ENCODE measurements at regions not wholly inside any gene's neighbourhood (a gene's known extent, or its start where the extent isn't known, plus 50 kb on each side); places are given as distances from the start of the nearest gene placed in this dataset.

DNA sequence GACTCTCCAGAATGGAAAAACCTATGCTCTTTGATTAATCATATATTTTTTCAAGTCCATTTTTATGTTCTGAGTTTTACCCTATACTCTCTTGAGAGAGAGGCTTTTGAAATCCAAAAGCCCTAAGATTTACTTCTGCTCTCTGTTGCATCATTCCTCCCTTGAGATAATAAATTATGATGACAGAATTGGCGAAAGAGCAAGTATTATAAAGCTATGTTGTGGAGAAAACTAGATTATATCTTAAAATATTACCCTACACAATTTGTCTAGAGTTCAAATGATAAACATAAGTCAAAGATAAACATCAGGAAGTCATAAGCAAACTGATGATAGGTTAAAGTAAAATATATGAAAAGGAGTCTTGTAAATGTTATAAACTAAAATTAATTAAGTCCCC lies 293.4 kb upstream of the MME start:
- Histone ChIP-seq H3K4ac (ENCODE audit: low read depth, low read length) (no peak overlapping the region), H3K4me1 (ENCODE audit: control insufficient read depth in 1 of 2, insufficient read depth in 2 of 2, low read length in 2 of 2) (no peaks in the 10 kb centered on the region), H3K36me3 (ENCODE audit: control insufficient read depth in 1 of 2, insufficient read depth in 2 of 2, low read length in 2 of 2) (no peaks in the 10 kb centered on the region), H2BK5ac (ENCODE audit: low read depth, low read length, poor library complexity) (no peak overlapping the region), H4K8ac (ENCODE audit: low read depth, low read length) (no peak overlapping the region), H3K4me3 (ENCODE audit: low read depth, low read length) (no peak overlapping the region), H4K12ac (ENCODE audit: low read depth, low read length) (no peak overlapping the region), H3K14ac (ENCODE audit: low read length) (no peak overlapping the region), H3K18ac (ENCODE audit: low read length) (no peak overlapping the region), H4K91ac (ENCODE audit: low read depth, low read length) (no peak overlapping the region), H2BK12ac (ENCODE audit: low read length) (no peak overlapping the region), H3K23ac (ENCODE audit: low read length) (no peak overlapping the region), H3K4me2 (ENCODE audit: low read length) (no peak overlapping the region), H3K9ac (ENCODE audit: low read length) (no peak overlapping the region), H2AFZ (ENCODE audit: insufficient read depth, low read length, poor library complexity) (no peak overlapping the region), H3K27ac (ENCODE audit: low read depth, low read length) (no peak overlapping the region), H3K9me3 (ENCODE audit: insufficient read depth, low read depth, low read length) (no peaks in the 10 kb centered on the region), H3K27me3 (ENCODE audit: insufficient read depth, low read length) (no peaks in the 10 kb centered on the region), H3K79me1 (ENCODE audit: low read length) (no peaks in the 10 kb centered on the region), H2BK120ac (ENCODE audit: insufficient read depth, low read length, poor library complexity) (no peak overlapping the region), H3K79me2 (ENCODE audit: control insufficient read depth, insufficient read depth, low read length, poor library complexity) (no peaks in the 10 kb centered on the region), H2AK5ac (ENCODE audit: low read length) (no peak overlapping the region)
- no CpG with 5 or more reads among the region's 1 CpG for WGBS (ENCODE audit: extremely low coverage, insufficient coverage, insufficient read length)
- no peak for DNase-seq

GRCh38 chr3:154783521-154783931 lies 296.6 kb upstream of the MME start:
- H4K8ac ChIP-seq (ENCODE audit: low read depth, low read length) = no peak overlapping the region
- no peak overlapping the region for H3K14ac ChIP-seq (ENCODE audit: low read length)
- no peak overlapping the region for H3K18ac ChIP-seq (ENCODE audit: low read length)
- H4K12ac ChIP-seq (ENCODE audit: low read depth, low read length) = no peak overlapping the region
- no peaks in the 10 kb centered on the region for H3K9me3 ChIP-seq (ENCODE audit: insufficient read depth, low read depth, low read length)
- no peak overlapping the region for H3K9ac ChIP-seq (ENCODE audit: low read length)
- H3K4me3 ChIP-seq (ENCODE audit: low read depth, low read length) = no peak overlapping the region
- H3K23ac ChIP-seq (ENCODE audit: low read length) = no peak overlapping the region
- no peak overlapping the region for H2BK5ac ChIP-seq (ENCODE audit: low read depth, low read length, poor library complexity)
- H4K91ac ChIP-seq (ENCODE audit: low read depth, low read length) = no peak overlapping the region
- H3K4me1 ChIP-seq (ENCODE audit: control insufficient read depth in 1 of 2, insufficient read depth in 2 of 2, low read length in 2 of 2) = no peaks in the 10 kb centered on the region
- H3K27ac ChIP-seq (ENCODE audit: low read depth, low read length) = no peak overlapping the region
- peak in 1 of 2 donors; percentile 7 for DNase-seq
- H3K79me2 ChIP-seq (ENCODE audit: control insufficient read depth, insufficient read depth, low read length, poor library complexity) = no peaks in the 10 kb centered on the region
- no CpG with 5 or more reads among the region's 4 CpGs for WGBS (ENCODE audit: extremely low coverage, insufficient coverage, insufficient read length)
- no peak overlapping the region for H2BK120ac ChIP-seq (ENCODE audit: insufficient read depth, low read length, poor library complexity)
- no peaks in the 10 kb centered on the region for H3K27me3 ChIP-seq (ENCODE audit: insufficient read depth, low read length)
- no peak overlapping the region for H3K4ac ChIP-seq (ENCODE audit: low read depth, low read length)
- H2AFZ ChIP-seq (ENCODE audit: insufficient read depth, low read length, poor library complexity) = no peak overlapping the region
- no peak overlapping the region for H2BK12ac ChIP-seq (ENCODE audit: low read length)
- no peak overlapping the region for H3K4me2 ChIP-seq (ENCODE audit: low read length)
- H2AK5ac ChIP-seq (ENCODE audit: low read length) = no peak overlapping the region
- H3K36me3 ChIP-seq (ENCODE audit: control insufficient read depth in 1 of 2, insufficient read depth in 2 of 2, low read length in 2 of 2) = no peaks in the 10 kb centered on the region
- H3K79me1 ChIP-seq (ENCODE audit: low read length) = no peaks in the 10 kb centered on the region

GRCh38 chr3:154783061-154783460 lies 297.1 kb upstream of the MME start:
- Histone ChIP-seq H3K79me1 (ENCODE audit: low read length) (no peaks in the 10 kb centered on the region), H3K4me3 (ENCODE audit: low read depth, low read length) (no peak overlapping the region), H3K14ac (ENCODE audit: low read length) (no peak overlapping the region), H3K9me3 (ENCODE audit: insufficient read depth, low read depth, low read length) (no peaks in the 10 kb centered on the region), H3K4me1 (ENCODE audit: control insufficient read depth in 1 of 2, insufficient read depth in 2 of 2, low read length in 2 of 2) (no peaks in the 10 kb centered on the region), H2AK5ac (ENCODE audit: low read length) (no peak overlapping the region), H3K9ac (ENCODE audit: low read length) (no peak overlapping the region), H3K79me2 (ENCODE audit: control insufficient read depth, insufficient read depth, low read length, poor library complexity) (no peaks in the 10 kb centered on the region), H4K8ac (ENCODE audit: low read depth, low read length) (no peak overlapping the region), H2BK12ac (ENCODE audit: low read length) (no peak overlapping the region), H4K91ac (ENCODE audit: low read depth, low read length) (no peak overlapping the region), H2AFZ (ENCODE audit: insufficient read depth, low read length, poor library complexity) (no peak overlapping the region), H2BK120ac (ENCODE audit: insufficient read depth, low read length, poor library complexity) (no peak overlapping the region), H3K27ac (ENCODE audit: low read depth, low read length) (no peak overlapping the region), H3K18ac (ENCODE audit: low read length) (no peak overlapping the region), H3K36me3 (ENCODE audit: control insufficient read depth in 1 of 2, insufficient read depth in 2 of 2, low read length in 2 of 2) (no peaks in the 10 kb centered on the region), H3K4me2 (ENCODE audit: low read length) (no peak overlapping the region), H2BK5ac (ENCODE audit: low read depth, low read length, poor library complexity) (no peak overlapping the region), H3K23ac (ENCODE audit: low read length) (no peak overlapping the region), H4K12ac (ENCODE audit: low read depth, low read length) (no peak overlapping the region), H3K27me3 (ENCODE audit: insufficient read depth, low read length) (no peaks in the 10 kb centered on the region), H3K4ac (ENCODE audit: low read depth, low read length) (no peak overlapping the region)
- DNase-seq = no peak
- WGBS (ENCODE audit: extremely low coverage, insufficient coverage, insufficient read length) = no CpG with 5 or more reads among the region's 3 CpGs

- Histone ChIP-seq H3K9me3 (ENCODE audit: insufficient read depth, low read depth, low read length) (no peaks in the 10 kb centered on the region), H3K4me3 (ENCODE audit: low read depth, low read length) (no peak overlapping the region), H3K4me2 (ENCODE audit: low read length) (no peak overlapping the region), H2BK120ac (ENCODE audit: insufficient read depth, low read length, poor library complexity) (no peak overlapping the region), H3K9ac (ENCODE audit: low read length) (no peak overlapping the region), H4K91ac (ENCODE audit: low read depth, low read length) (no peak overlapping the region), H3K27me3 (ENCODE audit: insufficient read depth, low read length) (no peaks in the 10 kb centered on the region), H2BK5ac (ENCODE audit: low read depth, low read length, poor library complexity) (no peak overlapping the region), H2AK5ac (ENCODE audit: low read length) (no peak overlapping the region), H2BK12ac (ENCODE audit: low read length) (no peak overlapping the region), H3K36me3 (ENCODE audit: control insufficient read depth in 1 of 2, insufficient read depth in 2 of 2, low read length in 2 of 2) (no peaks in the 10 kb centered on the region), H3K23ac (ENCODE audit: low read length) (no peak overlapping the region), H4K12ac (ENCODE audit: low read depth, low read length) (no peak overlapping the region), H3K4me1 (ENCODE audit: control insufficient read depth in 1 of 2, insufficient read depth in 2 of 2, low read length in 2 of 2) (no peaks in the 10 kb centered on the region), H3K79me1 (ENCODE audit: low read length) (no peaks in the 10 kb centered on the region), H3K79me2 (ENCODE audit: control insufficient read depth, insufficient read depth, low read length, poor library complexity) (no peaks in the 10 kb centered on the region), H2AFZ (ENCODE audit: insufficient read depth, low read length, poor library complexity) (no peak overlapping the region), H4K8ac (ENCODE audit: low read depth, low read length) (no peak overlapping the region), H3K18ac (ENCODE audit: low read length) (no peak overlapping the region), H3K14ac (ENCODE audit: low read length) (no peak overlapping the region), H3K4ac (ENCODE audit: low read depth, low read length) (no peak overlapping the region), H3K27ac (ENCODE audit: low read depth, low read length) (no peak overlapping the region)
- WGBS (ENCODE audit: extremely low coverage, insufficient coverage, insufficient read length) = no CpG with 5 or more reads among the region's 2 CpGs
- no peak for DNase-seq
Measured at GRCh38 chr3:154782151-154782550, 298.0 kb upstream of the MME start.
